COLO668 (cell line): ENCODE measurements at regions not wholly inside any gene's neighbourhood (a gene's known extent, or its start where the extent isn't known, plus 50 kb on each side); places are given as distances from the start of the nearest gene placed in this dataset.
"Not testable (repeated sequence)": the region's sequence is repeated elsewhere in the genome, so short reads cannot be mapped to it uniquely, and the experiment has no call there.

Experiments
- DNase-seq: peaks from one replicate; lab custom pipeline; 2025; ENCODE audit not compliant: unreplicated experiment; lab: John Stamatoyannopoulos, UW

DNA sequence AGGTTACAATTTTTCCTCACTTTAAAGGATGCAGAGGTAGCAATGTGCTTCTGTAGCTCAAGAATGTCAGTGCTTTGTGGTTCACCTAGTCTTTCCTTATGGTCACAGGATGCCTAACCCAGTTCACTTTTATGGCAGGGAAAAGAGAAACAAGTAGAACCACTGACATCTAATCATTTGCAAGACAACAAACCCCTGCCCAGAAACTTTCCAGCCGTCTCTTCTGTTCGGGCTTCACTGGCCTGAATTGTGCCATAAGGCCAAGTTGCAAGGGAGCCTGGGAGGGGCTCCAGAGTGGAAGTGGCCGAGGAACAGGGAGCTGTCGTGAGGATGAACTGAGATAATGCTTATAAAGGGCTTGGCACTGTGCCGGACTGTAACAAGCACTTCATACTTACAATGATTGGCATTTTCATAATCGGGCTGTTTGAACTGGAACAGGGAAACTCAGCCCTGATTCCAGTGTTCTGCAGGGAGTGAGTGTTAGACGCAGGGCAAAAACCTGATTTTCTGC lies 212.6 kb downstream of the BCAS1 start:
- no peak for DNase-seq

DNA sequence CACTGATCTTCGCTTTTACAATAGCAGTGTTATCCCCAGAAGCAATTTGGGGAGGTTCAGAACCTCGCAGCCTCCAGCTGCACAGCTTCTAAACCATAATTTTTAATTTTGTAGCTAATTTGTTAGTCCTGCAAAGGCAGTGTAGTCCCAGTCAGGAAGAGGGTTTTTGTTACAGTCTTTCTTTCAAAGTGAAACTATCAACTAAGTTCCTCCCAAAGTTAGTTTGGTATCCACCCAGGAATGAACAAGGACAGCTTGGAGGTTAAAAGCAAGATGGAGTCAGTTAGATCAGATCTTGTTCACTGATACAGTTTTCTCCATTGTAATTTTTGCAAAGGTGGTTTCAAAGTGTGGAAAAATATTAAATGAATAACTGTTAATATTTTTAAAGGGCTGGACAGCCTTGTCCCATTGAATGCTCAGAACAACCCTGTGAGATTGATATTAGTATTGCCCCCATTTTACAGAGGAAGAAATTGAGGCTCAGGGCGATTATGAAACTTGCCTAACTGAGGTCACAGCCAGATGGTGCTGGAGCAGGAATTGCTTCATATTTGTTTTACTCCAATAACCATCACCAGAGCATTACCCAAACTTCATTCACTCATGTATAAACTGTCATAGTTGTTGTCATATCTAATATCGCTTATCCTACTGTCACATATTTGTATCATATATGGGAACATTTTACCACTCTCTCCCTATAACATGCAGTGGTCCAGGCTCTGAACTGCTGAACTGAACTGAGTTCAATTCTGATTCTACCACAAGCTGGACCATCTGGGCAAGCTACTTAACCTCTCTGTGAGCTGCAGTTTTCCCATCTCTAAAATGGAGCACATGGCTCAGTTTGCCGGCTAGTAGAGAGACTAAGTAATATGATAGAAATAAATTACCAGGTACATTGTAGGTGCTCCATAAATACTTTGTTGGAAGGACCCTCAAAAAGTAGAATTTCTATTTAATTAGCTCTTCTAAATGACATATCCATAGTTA lies 213.8 kb downstream of the BCAS1 start:
- DNase-seq = no peak

DNA sequence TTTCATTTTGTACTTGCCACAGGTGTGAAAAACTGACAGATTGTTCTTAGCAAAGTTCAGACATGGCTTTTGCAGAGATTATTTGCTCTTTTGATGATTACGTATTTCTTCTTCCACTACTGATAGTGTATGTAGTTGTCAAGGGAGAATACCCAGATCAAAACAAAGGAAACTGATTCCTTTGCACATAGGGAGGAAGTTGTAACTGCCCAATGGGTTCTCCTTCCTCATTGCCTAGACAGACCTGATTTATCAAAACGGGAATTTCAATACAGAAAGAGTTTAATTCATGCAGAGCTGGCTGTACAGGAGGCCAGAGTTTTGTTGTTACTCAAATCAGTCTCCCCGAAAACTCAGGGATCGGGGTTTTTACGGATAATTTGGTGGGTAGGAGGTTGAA lies 214.7 kb downstream of the BCAS1 start:
- DNase-seq = no peak

DNA sequence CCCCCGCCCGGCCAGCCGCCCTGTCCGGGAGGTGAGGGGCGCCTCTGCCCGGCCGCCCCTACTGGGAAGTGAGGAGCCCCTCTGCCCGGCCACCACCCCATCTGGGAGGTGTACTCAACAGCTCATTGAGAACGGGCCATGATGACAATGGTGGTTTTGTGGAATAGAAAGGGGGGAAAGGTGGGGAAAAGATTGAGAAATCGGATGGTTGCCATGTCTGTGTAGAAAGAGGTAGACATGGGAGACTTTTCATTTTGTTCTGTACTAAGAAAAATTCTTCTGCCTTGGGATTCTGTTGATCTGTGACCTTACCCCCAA lies 215.8 kb downstream of the BCAS1 start:
- not testable (repeated sequence) for DNase-seq

DNA sequence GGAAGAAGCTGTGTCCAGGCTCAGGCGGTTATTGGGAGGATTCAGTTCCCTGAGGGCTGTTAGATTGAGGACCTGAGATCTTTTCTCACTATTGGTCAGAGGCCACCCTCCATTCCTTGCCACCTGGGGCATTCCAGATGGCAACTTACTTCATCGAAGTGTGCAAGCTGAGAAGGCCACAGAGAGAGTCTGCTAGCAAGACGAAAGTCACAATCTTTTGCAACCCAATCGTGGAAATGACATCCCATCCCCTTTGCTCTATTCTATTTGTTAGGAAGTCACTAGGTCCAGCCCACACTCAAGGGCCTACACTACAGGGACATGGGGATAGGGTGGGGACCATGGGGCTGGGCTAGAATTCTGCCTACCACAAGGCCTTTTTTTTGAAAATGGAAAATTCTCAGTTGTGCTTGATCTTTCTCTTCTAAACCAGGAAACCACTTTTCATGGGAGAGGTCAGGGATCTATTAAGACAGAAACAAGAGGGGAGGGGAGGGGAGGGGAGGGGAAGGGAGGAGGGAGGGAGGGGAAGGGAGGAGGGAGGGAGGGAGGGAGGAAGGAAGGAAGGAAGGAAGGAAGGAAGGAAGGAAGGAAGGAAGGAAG lies 217.2 kb downstream of the BCAS1 start:
- DNase-seq = no peak

DNA sequence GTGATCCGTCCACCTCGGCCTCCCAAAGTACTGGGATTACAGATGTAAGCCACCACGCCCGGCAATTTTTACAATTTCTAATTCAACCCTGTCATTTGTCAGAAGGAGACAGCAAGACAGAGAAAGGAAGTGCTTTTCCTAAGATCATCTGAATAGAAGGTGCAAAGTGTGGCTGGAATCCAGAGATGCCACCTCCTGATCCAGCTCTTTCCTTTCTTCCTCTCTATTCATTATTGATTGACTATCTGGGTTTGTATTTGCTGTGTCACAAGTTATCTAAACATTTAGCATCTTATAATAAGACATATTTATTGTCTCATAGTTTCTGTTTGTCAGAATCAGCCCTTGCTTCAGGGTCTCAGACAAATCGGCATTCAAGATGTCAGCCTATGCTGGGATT lies 217.7 kb downstream of the BCAS1 start:
- DNase-seq = no peak

DNA sequence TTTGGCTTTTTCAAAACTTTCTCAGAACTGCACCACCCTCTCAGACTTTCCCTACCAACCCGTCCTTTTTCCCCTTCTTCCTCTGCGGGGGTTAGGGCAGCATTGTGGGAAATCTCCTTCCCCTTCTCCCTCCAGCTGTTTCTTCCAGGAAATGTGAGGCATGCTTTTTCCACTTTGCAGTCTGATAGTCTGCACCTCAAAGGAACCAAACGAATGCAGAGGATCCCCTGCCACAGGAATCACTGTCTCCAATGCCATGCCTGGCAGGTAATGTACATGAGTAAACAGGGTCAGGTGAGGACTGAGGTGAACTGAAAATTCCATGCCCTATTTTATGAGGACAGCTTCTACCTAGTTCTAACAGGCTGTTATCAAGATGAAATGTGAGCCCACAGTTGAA lies 218.4 kb downstream of the BCAS1 start:
- no peak for DNase-seq

DNA sequence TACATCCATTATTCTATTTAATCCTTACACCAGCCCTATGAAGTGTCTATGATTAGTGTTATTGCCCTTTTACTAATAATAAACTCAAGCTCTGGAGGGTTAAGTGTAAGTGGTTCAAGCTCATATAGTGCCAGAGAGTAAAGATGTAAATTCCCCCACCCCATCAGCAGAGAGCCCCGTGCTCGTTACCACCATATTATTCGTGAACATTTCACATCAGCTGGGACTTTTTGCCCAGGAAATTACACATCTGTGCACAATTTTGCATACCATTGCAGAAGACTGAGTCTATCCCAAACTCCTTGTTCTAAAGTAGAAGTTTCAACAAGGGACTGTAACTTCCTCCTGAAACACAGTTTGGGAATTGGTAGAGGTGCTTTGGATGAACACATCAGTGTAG lies 220.1 kb downstream of the BCAS1 start:
- no peak for DNase-seq

DNA sequence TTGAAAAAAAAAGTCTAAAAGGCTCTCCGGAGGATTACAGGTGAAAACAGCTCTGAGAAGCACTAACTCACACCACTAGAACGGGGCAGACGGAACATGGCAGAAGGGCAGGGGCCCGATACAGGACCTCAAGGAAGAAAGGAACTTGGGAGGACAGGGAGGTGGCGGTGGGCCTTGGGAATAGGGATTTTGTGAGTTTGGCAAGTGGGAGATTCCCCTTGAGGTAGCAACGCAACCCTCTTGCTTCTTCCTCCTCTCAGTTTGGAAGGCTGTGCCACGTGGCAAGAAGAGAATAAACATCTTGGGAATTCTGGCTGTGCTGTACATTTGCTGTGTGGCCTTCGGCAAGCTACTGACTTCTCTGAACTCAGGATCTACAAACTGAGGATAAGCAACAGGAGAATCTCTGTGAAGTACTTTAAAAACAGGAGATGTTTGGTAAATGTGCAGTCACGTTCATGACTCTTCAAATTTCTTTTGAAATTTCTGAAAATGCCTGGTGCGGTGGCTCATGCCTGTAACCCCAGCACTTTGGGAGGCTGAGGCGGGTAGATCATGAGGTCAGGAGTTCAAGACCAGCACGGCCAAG lies 220.8 kb downstream of the BCAS1 start:
- no peak for DNase-seq

DNA sequence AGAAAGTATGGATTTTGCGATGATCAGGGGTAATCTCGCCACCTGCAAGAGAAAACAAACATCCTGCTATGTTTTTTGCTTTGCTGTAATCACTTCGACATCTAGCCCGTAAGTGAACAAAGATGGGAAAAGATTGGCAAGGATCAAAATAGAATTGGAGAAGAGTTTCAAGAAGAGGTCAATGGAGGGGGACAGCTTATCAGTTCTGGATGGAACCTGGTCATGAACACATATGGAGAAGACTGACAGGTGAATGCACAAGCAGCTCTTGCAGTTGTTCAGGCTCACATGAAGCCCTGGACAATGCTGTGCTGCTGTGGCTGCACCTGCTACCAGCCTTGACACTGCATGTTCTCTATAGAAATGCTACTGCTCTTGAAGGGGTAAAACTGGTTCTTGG lies 222.1 kb downstream of the BCAS1 start:
- DNase-seq = no peak

DNA sequence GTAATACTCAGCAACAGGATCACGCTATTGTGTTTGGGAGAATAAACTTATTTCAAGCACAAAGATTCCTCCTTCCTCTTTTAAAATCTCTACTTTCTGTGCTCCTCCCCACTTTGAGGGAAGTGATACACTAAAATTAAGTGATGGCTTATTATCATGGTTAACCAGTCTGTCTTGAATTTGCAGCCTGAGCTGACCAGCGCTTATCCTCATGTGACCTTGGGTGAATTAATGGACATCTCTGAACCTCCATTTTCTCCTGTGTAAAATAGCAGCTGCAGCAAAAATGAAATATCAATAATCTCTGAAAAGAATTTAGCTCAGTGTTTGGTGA lies 222.6 kb downstream of the BCAS1 start:
- DNase-seq = no peak

DNA sequence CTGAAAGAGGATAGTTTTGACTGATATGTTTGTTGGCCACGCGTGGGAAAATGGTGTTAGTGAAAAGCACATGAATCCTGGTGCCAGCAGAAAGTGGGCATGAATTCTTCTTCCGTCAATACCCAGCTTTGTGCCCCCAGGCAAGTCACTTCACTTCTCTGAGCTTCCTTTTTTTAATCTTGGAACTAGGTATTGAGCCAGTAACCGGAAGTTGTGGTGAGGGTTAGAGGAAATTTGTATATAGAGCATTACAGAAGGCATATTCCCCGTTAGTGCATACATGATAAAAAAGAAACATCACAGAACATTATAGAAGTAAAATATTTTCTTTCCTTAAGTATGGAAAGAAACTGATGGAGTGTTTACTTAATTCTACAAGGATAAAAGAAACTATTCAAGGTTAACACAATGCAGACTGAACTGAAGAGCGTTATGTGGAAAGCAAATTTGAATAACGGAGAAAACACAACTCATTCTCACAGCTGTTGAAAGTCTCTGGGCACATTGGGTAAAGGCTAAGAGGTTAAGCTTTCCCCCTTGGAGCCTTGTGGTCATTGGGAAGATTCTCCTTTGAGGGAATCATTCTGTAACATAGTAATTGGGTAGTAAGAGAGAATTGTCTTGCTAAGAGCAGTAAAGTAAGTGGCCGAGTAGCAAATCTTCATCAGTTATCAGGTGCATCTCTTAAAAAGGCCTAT lies 223.1 kb downstream of the BCAS1 start:
- no peak for DNase-seq

DNA sequence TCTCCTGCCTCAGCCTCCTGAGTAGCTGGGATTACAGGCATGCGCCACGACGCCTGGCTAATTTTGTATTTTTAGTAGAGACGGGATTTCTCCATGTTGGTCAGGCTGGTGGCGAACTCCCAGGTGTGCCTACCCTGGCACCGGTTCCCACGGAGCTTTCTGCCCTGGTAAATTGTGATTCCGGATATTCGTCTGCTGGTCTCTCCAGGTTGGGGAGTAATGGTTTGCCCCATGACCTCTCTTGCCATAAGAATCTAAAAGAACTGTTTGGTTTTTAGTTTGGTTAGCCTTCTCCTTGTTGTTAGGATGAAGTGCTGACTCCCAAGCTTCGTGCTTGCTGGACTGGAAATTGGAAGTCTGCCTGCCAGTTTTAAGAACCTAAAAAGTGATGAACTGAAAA lies 223.8 kb downstream of the BCAS1 start:
- DNase-seq = no peak

DNA sequence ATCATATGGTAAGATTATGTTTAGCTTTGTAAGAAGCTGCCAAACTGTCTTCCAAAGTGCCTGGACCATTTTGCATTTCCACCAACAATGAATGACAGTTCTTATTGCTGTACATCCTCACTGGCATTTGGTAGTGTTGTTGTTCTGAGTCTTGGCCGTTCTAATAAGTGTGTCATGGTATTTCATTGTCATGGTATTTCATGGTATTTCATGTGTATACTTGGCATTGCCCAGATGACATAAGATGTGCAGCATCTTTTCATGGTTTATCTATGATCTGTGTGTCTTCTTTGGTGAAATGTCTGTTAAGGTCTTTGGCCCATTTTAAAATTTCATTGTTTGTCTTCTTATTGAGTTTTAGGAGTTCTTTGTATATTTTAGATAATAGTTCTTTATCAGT lies 224.4 kb downstream of the BCAS1 start:
- no peak for DNase-seq

DNA sequence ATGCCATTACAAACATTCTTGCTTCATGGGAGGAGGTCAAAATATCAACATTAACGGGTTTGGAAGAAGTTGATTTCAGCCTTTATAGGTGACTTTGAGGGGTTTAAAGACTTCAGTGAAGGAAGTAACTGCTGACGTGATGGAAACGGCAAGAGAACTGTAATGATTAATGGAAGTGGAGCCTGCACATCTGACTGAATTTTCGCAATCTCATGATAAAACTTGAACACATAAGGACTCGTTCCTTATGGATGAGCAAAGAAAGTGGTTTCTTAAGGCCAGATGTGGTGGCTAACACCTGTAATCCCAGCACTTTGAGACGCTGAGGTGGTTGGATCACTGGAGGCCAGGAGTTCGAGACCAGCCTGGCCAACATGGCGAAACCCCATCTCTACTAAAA lies 226.1 kb downstream of the BCAS1 start:
- DNase-seq = no peak

DNA sequence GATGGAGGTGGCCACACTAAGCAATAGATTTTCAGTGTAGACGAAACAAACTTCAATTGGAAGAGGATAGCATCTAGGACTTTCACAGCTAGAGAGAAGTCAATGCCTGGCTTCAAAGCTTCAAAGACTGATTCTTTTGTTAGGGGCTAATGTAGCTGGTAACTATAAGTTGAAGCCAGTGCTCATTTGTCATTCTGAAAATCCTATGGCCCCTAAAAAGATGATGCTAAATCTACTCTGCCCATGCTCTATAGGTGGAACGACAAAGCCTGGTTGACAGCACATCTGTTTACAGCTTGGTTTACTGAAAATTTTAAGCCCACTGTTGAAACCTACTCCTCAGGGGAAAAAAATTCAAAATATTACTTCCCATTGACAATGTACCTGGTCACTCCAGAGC lies 226.7 kb downstream of the BCAS1 start:
- DNase-seq = no peak

DNA sequence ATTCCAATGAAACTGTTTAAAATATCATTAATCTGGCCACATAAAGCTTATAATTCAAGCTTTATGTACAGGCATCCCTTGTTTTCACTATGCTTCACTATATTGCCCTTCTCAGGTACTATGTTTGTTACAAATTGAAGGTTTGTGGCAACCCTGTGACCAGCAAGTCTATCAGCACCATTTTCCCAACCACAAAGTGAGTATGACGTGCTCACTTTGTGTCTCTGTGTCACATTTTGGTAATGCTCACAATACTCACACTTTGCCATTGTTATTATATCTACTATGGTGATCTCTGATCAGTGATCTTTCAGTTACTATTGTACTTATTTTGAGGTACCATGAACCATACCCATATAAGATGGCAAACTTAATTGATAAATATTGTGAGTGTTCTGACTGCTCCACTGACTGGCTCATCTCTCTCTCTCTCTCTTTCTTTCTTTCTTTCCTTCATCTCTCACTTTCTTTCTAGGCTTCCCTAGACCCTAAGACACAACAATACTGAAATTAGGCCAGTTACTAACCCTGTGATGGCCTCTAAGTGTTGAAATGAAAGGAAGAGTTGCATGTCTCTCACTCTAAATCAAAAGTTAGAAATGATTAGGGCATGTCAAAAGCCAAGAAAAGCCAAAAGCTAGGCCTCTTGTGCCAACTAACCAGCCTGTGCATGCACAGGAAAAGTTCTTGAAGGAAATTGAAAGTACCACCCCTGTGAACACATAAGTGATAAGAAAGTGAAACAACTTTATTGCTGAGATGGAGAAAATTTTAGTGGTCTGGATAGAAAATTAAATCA lies 227.9 kb downstream of the BCAS1 start:
- DNase-seq = no peak

DNA sequence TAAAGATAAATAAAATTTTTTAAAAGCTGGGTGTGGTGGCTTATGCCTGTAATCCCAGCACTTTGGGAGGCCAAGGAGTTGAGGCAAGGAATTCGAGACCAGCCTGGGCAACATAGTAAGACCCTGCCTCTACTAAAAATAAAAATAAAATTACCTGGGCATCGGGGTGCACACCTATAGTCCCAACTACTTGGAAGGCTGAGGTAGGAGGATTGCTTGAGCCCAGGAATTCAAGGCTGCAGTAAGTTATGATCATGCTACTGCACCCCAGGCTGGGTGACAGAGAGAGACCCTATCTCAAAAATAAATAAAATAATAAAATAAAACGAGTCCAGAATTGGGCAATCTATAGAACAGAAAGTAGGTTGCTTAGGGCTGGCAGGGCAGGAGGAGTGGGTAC lies 228.7 kb downstream of the BCAS1 start:
- no peak for DNase-seq

DNA sequence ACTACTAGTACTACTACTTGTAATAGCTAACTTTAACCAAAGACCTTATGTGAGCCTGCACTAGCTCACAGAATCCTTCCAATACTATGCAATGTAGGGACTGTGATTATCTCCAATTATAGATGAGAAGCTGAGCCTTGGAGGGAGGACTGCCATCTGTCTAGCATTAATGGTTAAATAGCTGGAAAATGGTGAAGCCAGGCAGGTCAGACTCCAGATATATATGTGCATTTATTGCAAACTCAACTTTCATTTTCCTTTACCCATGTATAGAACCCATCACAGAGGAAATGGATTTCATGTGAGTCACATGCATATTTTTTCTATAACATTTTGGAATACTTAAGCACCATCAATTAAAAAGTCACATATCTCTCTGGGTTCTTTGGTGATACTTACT lies 229.9 kb downstream of the BCAS1 start:
- DNase-seq = no peak

DNA sequence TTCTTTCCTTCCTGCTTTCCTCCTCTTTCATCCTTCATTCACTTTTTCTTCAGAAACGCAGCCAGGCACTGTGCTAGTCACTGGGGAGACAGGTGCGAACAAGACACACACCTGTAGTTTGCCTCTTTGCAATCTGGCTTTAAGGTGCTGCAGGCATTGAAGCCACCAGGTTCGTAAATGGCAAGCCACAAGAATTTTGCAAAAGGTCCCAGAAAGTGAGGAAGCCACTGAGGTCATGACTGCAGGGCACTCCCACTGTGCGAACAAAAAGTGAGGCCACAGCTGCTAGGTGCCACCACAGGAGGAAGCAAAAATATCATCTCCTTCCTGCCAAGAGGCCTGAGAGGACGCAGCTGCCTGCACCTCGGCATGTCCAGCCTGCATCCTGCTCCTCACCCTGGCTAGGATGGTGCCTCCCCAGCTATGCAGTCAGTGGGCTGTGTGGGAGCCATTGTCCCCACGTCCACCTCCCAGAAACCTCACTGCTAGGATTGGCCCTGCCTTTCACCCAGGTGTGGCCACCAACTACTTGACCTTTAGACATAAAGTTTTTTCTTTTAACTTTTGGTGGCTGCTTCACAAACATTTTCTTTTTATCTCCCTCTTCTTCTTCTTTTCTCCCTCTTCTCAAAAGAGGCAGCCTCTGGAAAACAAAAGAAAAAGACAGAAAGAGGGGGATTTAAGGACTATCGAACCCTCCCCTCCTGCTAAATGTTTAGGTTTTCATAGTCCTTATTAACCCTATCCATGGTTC lies 230.8 kb downstream of the BCAS1 start:
- DNase-seq = no peak
